B cell (primary cell): ENCODE measurements at regions not wholly inside any gene's neighbourhood (a gene's known extent, or its start where the extent isn't known, plus 50 kb on each side); places are given as distances from the start of the nearest gene placed in this dataset.

Experiments
- EZH2 ChIP-seq: IDR thresholded peaks from 2 replicates; pipeline ENCODE4 v1.6.1; 2012; ENCODE audit warnings: borderline replicate concordance, low read depth, mild to moderate bottlenecking, moderate library complexity, low read length; ENCODE audit not compliant: insufficient read depth, poor library complexity, severe bottlenecking
- TF ChIP-seq, protein P1 (sequence below): fragments of 200-600 bp; IDR thresholded peaks from one replicate; pipeline ENCODE4 v1.8.0; 2022; ENCODE audit warnings: antibody characterized with exemption, mild to moderate bottlenecking

DNA sequence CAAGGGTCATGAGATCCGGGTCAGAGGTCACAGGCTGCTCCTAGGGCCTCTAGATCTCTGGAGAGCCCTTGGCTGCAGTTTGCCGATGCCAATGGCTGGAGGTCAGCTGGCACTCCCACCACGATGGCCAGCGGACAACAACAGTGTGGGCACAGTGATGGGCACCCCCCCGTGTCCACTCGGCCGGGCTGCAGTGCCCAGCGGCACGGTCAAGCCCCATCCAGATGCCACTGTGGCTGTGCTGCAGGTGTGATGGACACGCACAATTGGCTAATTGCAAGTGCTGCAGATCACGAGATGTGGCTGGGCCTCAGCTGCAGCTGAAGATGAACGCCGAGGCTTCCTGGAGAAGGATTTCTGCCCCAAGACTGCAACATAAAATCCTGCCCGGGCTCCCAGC, 80.7 kb downstream of the PDGFA start:
- TF ChIP-seq, protein P1, sequence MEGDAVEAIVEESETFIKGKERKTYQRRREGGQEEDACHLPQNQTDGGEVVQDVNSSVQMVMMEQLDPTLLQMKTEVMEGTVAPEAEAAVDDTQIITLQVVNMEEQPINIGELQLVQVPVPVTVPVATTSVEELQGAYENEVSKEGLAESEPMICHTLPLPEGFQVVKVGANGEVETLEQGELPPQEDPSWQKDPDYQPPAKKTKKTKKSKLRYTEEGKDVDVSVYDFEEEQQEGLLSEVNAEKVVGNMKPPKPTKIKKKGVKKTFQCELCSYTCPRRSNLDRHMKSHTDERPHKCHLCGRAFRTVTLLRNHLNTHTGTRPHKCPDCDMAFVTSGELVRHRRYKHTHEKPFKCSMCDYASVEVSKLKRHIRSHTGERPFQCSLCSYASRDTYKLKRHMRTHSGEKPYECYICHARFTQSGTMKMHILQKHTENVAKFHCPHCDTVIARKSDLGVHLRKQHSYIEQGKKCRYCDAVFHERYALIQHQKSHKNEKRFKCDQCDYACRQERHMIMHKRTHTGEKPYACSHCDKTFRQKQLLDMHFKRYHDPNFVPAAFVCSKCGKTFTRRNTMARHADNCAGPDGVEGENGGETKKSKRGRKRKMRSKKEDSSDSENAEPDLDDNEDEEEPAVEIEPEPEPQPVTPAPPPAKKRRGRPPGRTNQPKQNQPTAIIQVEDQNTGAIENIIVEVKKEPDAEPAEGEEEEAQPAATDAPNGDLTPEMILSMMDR, result no peak
- TF ChIP-seq EZH2, result no peak
